ENCODE measurements at regions not wholly inside any gene's neighbourhood (a gene's known extent, or its start where the extent isn't known, plus 50 kb on each side); places are given as distances from the start of the nearest gene placed in this dataset.

- TF ChIP-seq CTCF (conservative IDR thresholded peaks at IDR 0.05; ENCODE audit: low read length) (no peak), EZH2phosphoT487 (IDR thresholded peaks at IDR 0.05; ENCODE audit: borderline replicate concordance, low read depth, low read length) (no peak)
Observed at GRCh38 chr13:73210218-73210883, 151.5 kb downstream of the KLF5 start.
